Large intestine (tissue), 3 donors: ENCODE measurements at regions not wholly inside any gene's neighbourhood (a gene's known extent, or its start where the extent isn't known, plus 50 kb on each side); places are given as distances from the start of the nearest gene placed in this dataset.

Experiments used
- DNase-seq, 2 donors: peaks; one replicate each; pipeline versions ENCODE4 v3.0.0 to v3.0.0-alpha.2; 2013
- H3K27ac ChIP-seq: one replicate; pipeline ENCODE4 v1.5.1; 2013; ENCODE audit warnings: low read length
- H3K27me3 ChIP-seq: 2 replicates; pipeline ENCODE4 v1.6.1; 2013; ENCODE audit warnings: low read length; ENCODE audit not compliant: control insufficient read depth, insufficient read depth
- H3K36me3 ChIP-seq: 2 replicates; pipeline ENCODE4 v1.6.1; 2013; ENCODE audit warnings: low read length; ENCODE audit not compliant: control insufficient read depth, insufficient read depth
- H3K4me1 ChIP-seq: one replicate; pipeline ENCODE4 v1.6.1; 2013; ENCODE audit warnings: low read length; ENCODE audit not compliant: control insufficient read depth, insufficient read depth
- H3K4me3 ChIP-seq: one replicate; pipeline ENCODE4 v1.5.1; 2013; ENCODE audit warnings: low read length
- H3K9me3 ChIP-seq: one replicate; pipeline ENCODE4 v1.6.1; 2013; ENCODE audit warnings: mild to moderate bottlenecking, low read depth, low read length, moderate library complexity; ENCODE audit not compliant: control insufficient read depth
- WGBS: methylation state at CpG from one replicate; pipeline ENCODE4 v1.1.5; 2013; ENCODE audit warnings: low lambda C conversion rate; ENCODE audit not compliant: insufficient coverage; 5-methylcytosine and 5-hydroxymethylcytosine counted together

DNA sequence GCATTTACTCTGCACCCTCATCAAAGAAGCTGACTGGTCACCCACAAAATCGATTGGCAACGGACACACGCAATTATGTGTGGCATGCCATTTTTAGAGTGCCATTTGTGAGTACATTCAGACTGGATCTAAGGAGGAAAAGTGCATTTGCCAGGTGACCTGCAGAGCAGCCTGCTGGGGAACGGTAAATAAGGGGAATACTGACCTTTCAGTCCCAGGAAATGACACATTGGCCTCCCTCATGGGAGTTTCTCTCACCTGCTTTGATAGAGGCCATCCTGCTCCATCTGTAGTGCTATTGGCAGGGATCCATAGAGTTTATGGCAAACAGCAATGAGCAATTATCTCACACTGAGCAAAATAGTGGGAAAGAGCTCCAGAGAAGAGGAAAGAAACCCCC, 127.8 kb downstream of the DDX53 start:
- Histone ChIP-seq H3K4me1 (no peaks in the 10 kb centered on the region), H3K36me3 (no peaks in the 10 kb centered on the region), H3K4me3 (no peak overlapping the region), H3K27ac (no peak overlapping the region), H3K27me3 (no peaks in the 10 kb centered on the region), H3K9me3 (no peaks in the 10 kb centered on the region)
- DNase-seq, result no peak
- WGBS, result no CpG with 5 or more reads among the region's 4 CpGs

DNA sequence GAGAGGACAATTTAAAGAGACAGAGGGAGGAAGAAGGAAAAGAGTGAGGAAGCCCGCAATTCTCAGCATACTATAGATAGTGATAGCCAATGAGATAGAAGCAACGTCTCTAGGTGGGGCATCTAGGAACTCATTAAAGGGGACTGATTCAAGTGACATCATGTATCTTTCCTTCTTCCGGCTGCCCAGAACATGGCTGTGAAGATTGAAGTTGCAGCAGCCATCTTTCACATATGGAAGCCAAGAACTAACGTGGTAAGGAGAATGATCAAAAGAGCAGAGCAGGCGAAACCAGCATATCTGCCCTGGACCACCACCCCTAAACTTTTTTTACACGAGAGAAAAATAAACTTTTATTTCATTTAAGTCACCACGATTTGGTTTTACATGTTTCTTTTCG, 133.8 kb downstream of the DDX53 start:
- 100% methylated on average over 1 of the region's 8 CpGs for WGBS
- Histone ChIP-seq H3K27me3 (no peaks in the 10 kb centered on the region), H3K27ac (no peak overlapping the region), H3K4me1 (no peaks in the 10 kb centered on the region), H3K9me3 (no peaks in the 10 kb centered on the region), H3K36me3 (no peaks in the 10 kb centered on the region), H3K4me3 (no peak overlapping the region)
- DNase-seq, result no peak

DNA sequence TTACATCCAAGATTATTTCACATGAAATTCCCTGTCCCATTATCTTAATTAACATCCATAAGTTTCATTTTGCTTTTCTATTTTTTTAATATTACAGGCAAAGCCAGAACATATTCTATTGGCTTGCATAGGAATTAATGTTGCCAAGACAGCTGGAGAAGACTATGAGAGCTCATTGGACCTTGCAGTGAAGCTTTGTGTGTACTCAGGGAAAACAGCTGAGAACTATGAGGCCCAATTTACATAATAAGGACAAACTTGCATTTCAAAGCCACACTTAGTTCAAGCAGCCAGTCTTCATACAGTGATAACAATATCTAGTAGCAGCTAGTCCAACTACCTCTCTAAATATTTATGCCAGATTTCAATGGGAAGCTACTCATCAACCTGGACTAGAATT, 134.4 kb downstream of the DDX53 start:
- Histone ChIP-seq H3K36me3 (no peaks in the 10 kb centered on the region), H3K9me3 (no peaks in the 10 kb centered on the region), H3K4me1 (no peaks in the 10 kb centered on the region), H3K27me3 (no peaks in the 10 kb centered on the region), H3K27ac (no peak overlapping the region), H3K4me3 (no peak overlapping the region)
- no peak for DNase-seq

DNA sequence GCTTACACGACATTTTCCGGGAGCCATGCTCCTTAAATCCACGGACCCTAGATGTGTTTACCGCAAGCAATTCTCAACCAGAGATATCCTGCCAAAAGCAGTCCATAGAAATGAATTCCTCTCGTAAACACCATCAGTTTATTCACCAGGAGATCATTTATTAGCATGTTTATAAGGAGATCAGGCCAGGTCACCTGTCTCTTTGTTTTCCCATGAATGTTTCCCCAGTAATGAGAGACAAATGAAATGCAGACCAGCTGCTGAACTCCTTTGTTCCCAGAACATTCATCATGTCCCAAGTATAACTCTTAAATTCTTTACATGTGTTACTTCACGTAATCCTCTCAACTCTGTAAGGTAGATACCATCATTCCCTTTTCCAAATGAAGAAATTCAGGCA, 137.1 kb downstream of the DDX53 start:
- no peaks in the 10 kb centered on the region for H3K27me3 ChIP-seq
- no peaks in the 10 kb centered on the region for H3K36me3 ChIP-seq
- WGBS, result no CpG with 5 or more reads among the region's 6 CpGs
- no peaks in the 10 kb centered on the region for H3K4me1 ChIP-seq
- H3K4me3 ChIP-seq, result no peak overlapping the region
- no peak for DNase-seq
- no peaks in the 10 kb centered on the region for H3K9me3 ChIP-seq
- H3K27ac ChIP-seq, result no peak overlapping the region

DNA sequence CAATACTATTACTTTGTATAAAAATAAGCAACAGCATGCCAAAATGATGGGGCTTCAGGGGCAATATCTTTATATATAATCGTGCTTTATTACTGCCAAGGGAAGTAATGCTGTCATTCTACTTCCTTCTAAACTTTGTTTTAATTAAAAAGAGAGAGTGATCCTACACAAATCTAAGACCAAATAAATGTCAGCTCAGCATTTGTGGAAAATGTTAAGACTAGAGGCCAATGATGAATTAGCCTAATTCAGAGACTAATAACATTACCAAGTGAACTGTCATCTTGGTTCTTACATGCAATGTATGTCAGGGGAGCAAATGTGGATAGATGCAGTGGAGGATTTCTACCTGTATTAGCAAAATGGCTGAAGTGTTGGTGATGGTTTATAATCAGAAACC, 166.4 kb upstream of the PTCHD1 start:
- no CpG with 5 or more reads among the region's 1 CpG for WGBS
- H3K9me3 ChIP-seq, result no peaks in the 10 kb centered on the region
- H3K27ac ChIP-seq, result no peak overlapping the region
- no peaks in the 10 kb centered on the region for H3K36me3 ChIP-seq
- H3K27me3 ChIP-seq, result no peaks in the 10 kb centered on the region
- no peaks in the 10 kb centered on the region for H3K4me1 ChIP-seq
- no peak for DNase-seq
- no peak overlapping the region for H3K4me3 ChIP-seq

DNA sequence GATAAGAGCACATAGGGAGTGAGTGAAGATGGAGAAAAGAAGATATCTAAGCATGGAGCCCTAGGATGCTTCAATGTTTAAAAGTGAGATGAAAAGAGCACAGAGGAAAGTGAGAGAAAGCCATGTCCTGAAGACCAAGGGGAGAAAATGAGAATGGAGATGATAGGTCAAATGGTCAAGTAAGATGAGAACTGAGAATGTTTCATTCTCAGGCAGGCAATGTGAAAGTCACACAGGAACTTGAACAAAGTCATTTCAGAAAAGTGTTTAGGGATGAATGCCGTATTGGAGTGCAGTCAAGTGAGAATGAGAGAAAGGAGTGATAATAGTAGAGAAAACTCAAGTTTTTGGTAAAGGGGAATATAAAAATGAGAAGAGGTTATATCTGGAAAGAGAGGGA, 148.7 kb upstream of the PTCHD1 start:
- Histone ChIP-seq H3K36me3 (no peaks in the 10 kb centered on the region), H3K9me3 (no peaks in the 10 kb centered on the region), H3K4me1 (no peaks in the 10 kb centered on the region), H3K4me3 (no peak overlapping the region), H3K27ac (no peak overlapping the region), H3K27me3 (no peaks in the 10 kb centered on the region)
- DNase-seq, result no peak
- 100% methylated on average over 1 of the region's 1 CpG for WGBS

DNA sequence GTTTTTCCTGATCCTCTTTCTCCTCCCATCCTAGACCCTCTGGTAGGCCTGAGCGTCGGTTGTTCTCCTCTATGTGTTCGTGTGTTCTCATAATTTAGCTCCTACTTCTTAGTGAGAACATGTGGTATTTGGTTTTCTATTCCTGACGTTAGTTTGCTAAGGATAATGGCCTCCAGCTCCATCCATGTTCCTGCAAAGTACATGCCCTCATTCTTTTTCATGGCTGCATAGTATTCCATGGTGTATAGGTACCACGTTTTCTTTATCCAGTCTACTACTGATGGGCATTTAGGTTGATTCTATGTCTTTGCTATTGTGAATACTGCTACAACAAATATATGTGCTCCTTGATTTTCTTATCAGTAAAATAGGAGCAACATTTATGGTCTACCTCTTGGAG, 146.8 kb upstream of the PTCHD1 start:
- Histone ChIP-seq H3K4me3 (no peak overlapping the region), H3K27ac (no peak overlapping the region), H3K27me3 (no peaks in the 10 kb centered on the region), H3K36me3 (no peaks in the 10 kb centered on the region), H3K4me1 (no peaks in the 10 kb centered on the region), H3K9me3 (no peaks in the 10 kb centered on the region)
- no peak for DNase-seq
- no CpG with 5 or more reads among the region's 5 CpGs for WGBS

DNA sequence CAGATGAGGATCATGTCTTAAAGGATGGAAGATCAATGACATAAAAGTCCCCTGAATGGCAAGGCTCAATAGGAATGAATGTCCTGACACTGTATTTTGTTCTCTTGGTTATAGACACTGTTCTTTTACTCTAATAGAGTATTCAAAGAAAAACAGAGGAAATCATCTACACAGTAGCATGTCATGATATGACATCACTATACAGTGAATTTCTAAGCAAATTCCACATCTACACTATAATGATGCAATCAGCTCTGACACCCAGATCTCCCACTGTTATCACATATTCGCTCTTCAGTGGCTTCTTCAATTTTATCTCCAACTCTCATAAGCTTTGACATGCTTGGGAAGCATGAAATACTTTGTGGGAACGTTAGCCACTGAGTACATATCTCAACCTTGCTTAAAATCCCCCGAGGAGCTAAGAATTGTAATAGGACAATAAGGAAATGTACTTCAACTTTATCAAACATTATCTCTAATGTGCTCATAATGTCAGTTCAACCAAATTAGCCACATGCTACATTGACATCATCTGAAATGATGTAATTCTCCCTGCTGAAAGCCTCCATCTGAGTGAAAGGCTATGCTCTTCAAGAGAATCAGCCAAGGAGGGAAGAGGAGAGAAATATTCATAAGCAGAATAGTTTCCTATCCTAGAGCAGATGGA, 139.6 kb upstream of the PTCHD1 start:
- no peak overlapping the region for H3K27ac ChIP-seq
- H3K36me3 ChIP-seq, result no peaks in the 10 kb centered on the region
- no peaks in the 10 kb centered on the region for H3K4me1 ChIP-seq
- no CpG with 5 or more reads among the region's 3 CpGs for WGBS
- DNase-seq, result no peak
- no peaks in the 10 kb centered on the region for H3K9me3 ChIP-seq
- no peaks in the 10 kb centered on the region for H3K27me3 ChIP-seq
- H3K4me3 ChIP-seq, result no peak overlapping the region

DNA sequence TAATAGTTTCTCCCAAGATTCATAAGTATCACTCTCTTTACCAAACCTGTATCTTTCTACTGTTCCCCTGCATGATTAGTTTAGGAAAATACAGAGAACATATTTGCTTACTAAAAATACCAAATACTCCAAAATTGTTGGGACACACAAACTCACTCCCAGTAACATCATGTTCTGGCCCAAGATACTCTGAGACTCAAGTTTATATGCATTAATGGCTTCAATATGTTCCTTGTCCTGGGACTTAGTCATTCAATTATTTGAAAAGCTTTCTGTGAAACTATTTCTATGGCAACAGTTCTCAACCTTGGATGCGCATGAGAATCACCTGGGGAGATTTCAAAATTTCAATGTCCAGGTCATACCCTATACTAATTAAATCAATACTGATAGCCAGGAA, 138.9 kb upstream of the PTCHD1 start:
- no peaks in the 10 kb centered on the region for H3K36me3 ChIP-seq
- H3K27me3 ChIP-seq, result no peaks in the 10 kb centered on the region
- no peaks in the 10 kb centered on the region for H3K9me3 ChIP-seq
- H3K27ac ChIP-seq, result no peak overlapping the region
- no peak for DNase-seq
- H3K4me3 ChIP-seq, result no peak overlapping the region
- 100% methylated on average over 1 of the region's 1 CpG for WGBS
- H3K4me1 ChIP-seq, result no peaks in the 10 kb centered on the region

DNA sequence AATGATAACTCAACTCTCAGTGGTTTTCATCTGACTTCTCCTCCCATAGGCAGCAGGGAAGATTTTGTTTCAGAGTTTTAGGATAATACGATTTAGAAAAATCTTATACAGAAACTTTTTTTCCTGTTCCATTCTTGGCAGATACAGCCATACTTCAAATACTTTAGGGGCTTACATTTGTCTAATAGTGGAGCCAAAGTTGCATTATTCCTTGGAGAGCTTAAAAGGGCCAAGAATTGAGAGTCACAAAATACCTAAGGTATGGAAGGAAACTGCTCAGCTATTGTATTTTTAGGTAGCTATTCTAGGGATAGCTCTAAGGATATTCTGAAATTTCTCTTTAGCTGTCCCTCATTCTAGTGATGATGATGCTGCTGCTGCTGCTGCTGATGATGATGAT, 132.9 kb upstream of the PTCHD1 start:
- Histone ChIP-seq H3K36me3 (no peaks in the 10 kb centered on the region), H3K4me1 (no peaks in the 10 kb centered on the region), H3K27ac (no peak overlapping the region), H3K27me3 (no peaks in the 10 kb centered on the region), H3K4me3 (no peak overlapping the region), H3K9me3 (no peaks in the 10 kb centered on the region)
- no peak for DNase-seq
- WGBS, result no CpG with 5 or more reads among the region's 1 CpG

DNA sequence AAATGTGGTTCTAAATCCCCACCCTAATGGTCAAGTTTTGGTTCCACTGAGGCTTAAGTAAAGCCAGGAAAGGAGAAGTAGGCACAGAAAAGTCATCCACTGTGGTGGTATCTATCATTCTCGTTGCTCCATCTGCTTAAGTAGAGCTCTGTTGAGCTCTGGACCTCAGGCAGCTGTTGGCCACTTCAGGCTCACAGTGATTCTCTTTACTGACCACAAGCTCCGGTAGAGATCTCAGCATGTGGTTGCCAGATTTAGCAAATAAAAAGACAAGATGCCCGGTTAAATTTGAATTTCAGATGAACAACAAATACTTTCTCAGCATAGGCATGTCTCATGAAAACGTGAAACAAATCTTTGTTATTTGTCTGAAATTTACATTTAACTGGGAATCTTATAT, 132.3 kb upstream of the PTCHD1 start:
- Histone ChIP-seq H3K9me3 (no peaks in the 10 kb centered on the region), H3K4me1 (no peaks in the 10 kb centered on the region), H3K27me3 (no peaks in the 10 kb centered on the region), H3K27ac (no peak overlapping the region), H3K36me3 (no peaks in the 10 kb centered on the region), H3K4me3 (no peak overlapping the region)
- no peak for DNase-seq
- WGBS, result no CpG with 5 or more reads among the region's 4 CpGs
